22Rv1 (cell line): ENCODE measurements at regions not wholly inside any gene's neighbourhood (a gene's known extent, or its start where the extent isn't known, plus 50 kb on each side); places are given as distances from the start of the nearest gene placed in this dataset.

Source experiments
- CTCF ChIP-seq: fragments of 450-650 bp; IDR thresholded peaks from 2 replicates; pipeline ENCODE4 v1.5.1; 2017; ENCODE audit warnings: mild to moderate bottlenecking
- ZFX ChIP-seq: fragments of 450-650 bp; IDR thresholded peaks from 2 replicates; pipeline ENCODE4 v1.6.1; 2017; ENCODE audit warnings: antibody characterized with exemption, borderline replicate concordance

GRCh38 chr13:107422421-107422820, 792.9 kb downstream of the LIG4 start:
- TF ChIP-seq CTCF (no peak), ZFX (no peak)
